Right atrium auricular region (tissue), 2 donors: ENCODE measurements at regions not wholly inside any gene's neighbourhood (a gene's known extent, or its start where the extent isn't known, plus 50 kb on each side); places are given as distances from the start of the nearest gene placed in this dataset.

Experiments
- DNase-seq: peaks from one replicate; pipeline ENCODE4 v3.0.0-alpha.2; 2019; ENCODE audit warnings: low spot score
- H3K27ac ChIP-seq, 2 donors: fragments of 200-600 bp; sonication (generic); 1 replicate in 1 of 2; 2 replicates in 1 of 2; pipeline ENCODE4 v1.5.1; 2016 to 2019
- H3K27me3 ChIP-seq, 2 donors: fragments of 200-600 bp; sonication (generic); one replicate each; pipeline versions ENCODE4 v1.5.1 to v1.6.0; 2017 to 2019
- H3K36me3 ChIP-seq: fragments of 200-600 bp; sonication (generic); one replicate; pipeline ENCODE4 v1.5.1; 2016
- H3K4me1 ChIP-seq, 2 donors: fragments of 200-600 bp; sonication (generic); one replicate each; pipeline versions ENCODE4 v1.5.1 to v1.6.0; 2017 to 2019
- H3K4me3 ChIP-seq, 2 donors: fragments of 200-600 bp; sonication (generic); 1 replicate in 1 of 2; 2 replicates in 1 of 2; pipeline ENCODE4 v1.5.1; 2017 to 2019; ENCODE audit warnings: mild to moderate bottlenecking in 1 of 2, moderate library complexity in 1 of 2
- H3K9me3 ChIP-seq, 2 donors: fragments of 200-600 bp; sonication (generic); one replicate each; pipeline ENCODE4 v1.5.1; 2019
- TF ChIP-seq, protein P1 (sequence below), 2 donors: fragments of 200-600 bp; sonication (generic); IDR thresholded peaks; one replicate each; pipeline ENCODE4 v1.5.1; 2019; ENCODE audit warnings: antibody characterized with exemption in 2 of 2

DNA sequence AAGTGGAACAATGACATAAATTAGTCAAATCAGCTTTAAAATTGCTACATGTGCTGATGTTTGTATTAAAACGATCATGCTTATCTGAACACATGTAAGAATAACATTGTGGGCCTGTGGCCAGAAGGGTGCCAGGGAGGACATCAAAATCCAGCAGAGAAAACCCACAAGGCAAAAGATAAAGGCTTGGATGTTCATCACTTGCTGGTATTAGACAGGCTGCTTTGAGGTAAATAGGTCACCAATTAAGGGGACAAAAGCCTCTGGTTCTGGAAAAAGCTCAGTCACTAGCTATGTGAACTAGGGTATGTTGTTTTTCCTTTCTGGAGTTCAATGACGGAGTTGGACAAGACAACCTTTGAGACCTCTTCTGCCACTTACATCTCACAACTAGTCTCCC, 74.4 kb upstream of the TMEM108 start:
- no peaks in the 10 kb centered on the region for H3K4me1 ChIP-seq
- H3K9me3 ChIP-seq, result no peaks in the 10 kb centered on the region
- DNase-seq, result no peak
- TF ChIP-seq, protein P1, sequence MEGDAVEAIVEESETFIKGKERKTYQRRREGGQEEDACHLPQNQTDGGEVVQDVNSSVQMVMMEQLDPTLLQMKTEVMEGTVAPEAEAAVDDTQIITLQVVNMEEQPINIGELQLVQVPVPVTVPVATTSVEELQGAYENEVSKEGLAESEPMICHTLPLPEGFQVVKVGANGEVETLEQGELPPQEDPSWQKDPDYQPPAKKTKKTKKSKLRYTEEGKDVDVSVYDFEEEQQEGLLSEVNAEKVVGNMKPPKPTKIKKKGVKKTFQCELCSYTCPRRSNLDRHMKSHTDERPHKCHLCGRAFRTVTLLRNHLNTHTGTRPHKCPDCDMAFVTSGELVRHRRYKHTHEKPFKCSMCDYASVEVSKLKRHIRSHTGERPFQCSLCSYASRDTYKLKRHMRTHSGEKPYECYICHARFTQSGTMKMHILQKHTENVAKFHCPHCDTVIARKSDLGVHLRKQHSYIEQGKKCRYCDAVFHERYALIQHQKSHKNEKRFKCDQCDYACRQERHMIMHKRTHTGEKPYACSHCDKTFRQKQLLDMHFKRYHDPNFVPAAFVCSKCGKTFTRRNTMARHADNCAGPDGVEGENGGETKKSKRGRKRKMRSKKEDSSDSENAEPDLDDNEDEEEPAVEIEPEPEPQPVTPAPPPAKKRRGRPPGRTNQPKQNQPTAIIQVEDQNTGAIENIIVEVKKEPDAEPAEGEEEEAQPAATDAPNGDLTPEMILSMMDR (IDR thresholded peaks at IDR 0.05), result no peak
- H3K36me3 ChIP-seq, result no peaks in the 10 kb centered on the region
- no peak overlapping the region for H3K27ac ChIP-seq
- H3K4me3 ChIP-seq, result no peak overlapping the region
- no peaks in the 10 kb centered on the region for H3K27me3 ChIP-seq

DNA sequence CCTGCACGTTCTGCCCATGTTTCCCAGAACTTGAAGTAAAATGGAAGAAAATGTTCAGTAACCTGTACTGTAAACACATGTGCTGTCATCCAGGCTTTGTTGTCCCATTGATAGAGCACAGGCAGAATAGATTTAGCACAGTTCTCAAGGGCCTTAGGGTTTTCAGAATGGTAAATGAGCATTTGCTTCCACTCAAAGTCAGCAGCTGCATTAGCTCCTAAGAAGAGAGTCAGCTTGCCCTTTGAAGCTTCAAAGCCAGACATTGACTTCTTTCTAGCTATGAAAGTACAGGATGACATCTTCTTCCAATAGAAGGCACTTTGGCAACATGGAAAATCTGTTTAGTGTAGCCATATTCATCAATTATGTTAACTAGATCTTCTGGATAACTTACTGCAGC, 76.2 kb upstream of the TMEM108 start:
- H3K27ac ChIP-seq, result no peak overlapping the region
- no peak overlapping the region for H3K4me3 ChIP-seq
- DNase-seq, result no peak
- no peaks in the 10 kb centered on the region for H3K36me3 ChIP-seq
- no peaks in the 10 kb centered on the region for H3K27me3 ChIP-seq
- no peaks in the 10 kb centered on the region for H3K9me3 ChIP-seq
- TF ChIP-seq, protein P1 (IDR thresholded peaks at IDR 0.05), result no peak
- no peaks in the 10 kb centered on the region for H3K4me1 ChIP-seq

DNA sequence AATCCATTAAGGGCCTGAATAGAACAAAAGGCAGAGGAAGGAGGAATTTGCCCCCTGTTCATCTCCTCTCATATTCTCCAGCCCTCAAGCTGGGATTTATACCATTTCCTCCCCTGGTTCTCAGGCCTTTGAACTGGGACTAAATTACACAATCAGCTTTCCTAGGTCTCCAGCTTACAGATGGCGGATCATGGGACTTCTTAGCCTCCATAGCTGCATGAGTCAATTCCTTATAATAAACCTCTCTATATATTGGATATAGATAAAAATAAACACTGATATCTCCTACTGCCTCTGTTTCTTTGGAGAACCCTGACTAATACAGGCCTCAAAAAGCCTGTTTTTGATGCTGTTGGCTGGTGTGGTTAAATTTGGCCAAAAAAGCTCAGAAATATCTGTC, 84.5 kb upstream of the TMEM108 start:
- Histone ChIP-seq H3K9me3 (no peaks in the 10 kb centered on the region), H3K27ac (no peak overlapping the region), H3K4me3 (no peak overlapping the region), H3K4me1 (no peaks in the 10 kb centered on the region), H3K27me3 (no peaks in the 10 kb centered on the region), H3K36me3 (no peaks in the 10 kb centered on the region)
- TF ChIP-seq, protein P1 (IDR thresholded peaks at IDR 0.05), result no peak
- DNase-seq, result no peak

DNA sequence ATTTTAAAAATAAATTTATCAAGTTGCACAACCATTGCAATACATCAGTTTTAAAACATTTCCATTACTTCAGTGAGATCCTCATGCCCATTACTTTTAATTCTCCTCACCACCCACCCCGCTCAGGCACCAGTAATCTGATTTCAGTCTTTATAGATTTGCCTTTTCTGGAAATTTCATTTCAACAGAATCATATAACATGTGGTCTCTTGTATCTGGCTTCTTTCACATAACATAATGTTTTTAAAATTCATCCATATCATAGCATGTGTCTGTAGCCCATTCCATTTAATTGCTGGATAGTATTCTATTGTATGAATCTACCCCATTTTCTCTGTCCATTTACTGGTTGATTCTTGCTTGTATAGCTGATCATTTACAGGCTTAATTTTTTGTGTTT, 110.3 kb upstream of the TMEM108 start:
- DNase-seq, result no peak
- H3K4me1 ChIP-seq, result no peaks in the 10 kb centered on the region
- TF ChIP-seq, protein P1 (IDR thresholded peaks at IDR 0.05), result no peak
- no peaks in the 10 kb centered on the region for H3K9me3 ChIP-seq
- H3K36me3 ChIP-seq, result no peaks in the 10 kb centered on the region
- no peak overlapping the region for H3K27ac ChIP-seq
- H3K27me3 ChIP-seq, result no peaks in the 10 kb centered on the region
- H3K4me3 ChIP-seq, result no peak overlapping the region

DNA sequence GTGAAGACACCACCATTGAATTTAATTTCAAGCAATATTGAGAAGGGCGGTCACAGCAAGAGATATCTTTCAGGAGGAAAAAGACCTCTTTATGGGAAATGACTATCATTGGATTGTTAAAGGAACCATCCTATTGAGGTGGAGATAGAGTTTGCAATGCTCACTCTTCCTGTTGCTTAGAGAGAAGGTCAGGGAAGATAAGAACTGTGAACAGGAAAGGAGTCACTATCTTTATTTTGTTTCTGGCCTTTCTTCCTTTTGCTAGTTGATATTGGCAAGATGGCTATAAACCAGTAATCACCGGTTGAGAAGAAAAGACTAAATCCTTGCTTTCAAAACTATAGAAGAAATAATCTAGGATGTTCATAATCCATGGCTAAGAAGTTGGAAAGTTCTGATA, 112.1 kb upstream of the TMEM108 start:
- DNase-seq, result no peak
- no peaks in the 10 kb centered on the region for H3K27me3 ChIP-seq
- TF ChIP-seq, protein P1 (IDR thresholded peaks at IDR 0.05), result no peak
- no peak overlapping the region for H3K27ac ChIP-seq
- H3K4me3 ChIP-seq, result no peak overlapping the region
- no peaks in the 10 kb centered on the region for H3K4me1 ChIP-seq
- no peaks in the 10 kb centered on the region for H3K9me3 ChIP-seq
- H3K36me3 ChIP-seq, result no peaks in the 10 kb centered on the region

DNA sequence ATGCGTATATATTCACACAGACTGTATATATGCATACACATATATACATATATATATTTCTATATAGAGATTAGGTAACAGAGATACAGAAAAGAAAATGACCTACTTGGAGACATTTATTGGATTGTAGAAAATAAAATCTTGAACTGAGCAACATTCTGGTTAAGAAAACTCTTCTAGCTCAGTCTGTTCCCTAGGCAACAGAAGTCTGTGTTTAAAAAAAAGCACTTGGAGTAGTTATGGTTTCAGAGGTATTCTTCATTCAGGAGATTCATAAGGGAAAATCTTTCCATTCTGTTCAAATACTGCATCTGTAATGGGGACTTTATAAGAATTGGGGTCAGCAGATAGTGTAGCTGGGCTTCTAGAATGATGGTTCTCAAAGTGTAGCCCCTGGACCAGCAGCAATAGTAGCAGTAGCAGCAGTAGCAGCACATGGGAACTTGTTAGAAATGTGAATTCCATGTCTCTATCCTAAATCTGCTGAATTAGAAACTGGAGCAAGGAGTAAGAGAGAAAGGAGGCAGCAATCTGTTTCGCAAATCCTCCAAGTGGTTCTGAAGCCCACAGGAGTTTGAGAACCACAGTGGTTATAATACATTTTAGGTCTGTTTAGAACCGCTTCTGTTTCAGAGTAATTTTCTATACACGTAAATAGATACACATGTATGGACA, 112.8 kb upstream of the TMEM108 start:
- no peak overlapping the region for H3K4me3 ChIP-seq
- no peaks in the 10 kb centered on the region for H3K27me3 ChIP-seq
- TF ChIP-seq, protein P1 (IDR thresholded peaks at IDR 0.05), result no peak
- no peak for DNase-seq
- H3K27ac ChIP-seq, result no peak overlapping the region
- H3K4me1 ChIP-seq, result no peaks in the 10 kb centered on the region
- H3K9me3 ChIP-seq, result no peaks in the 10 kb centered on the region
- no peaks in the 10 kb centered on the region for H3K36me3 ChIP-seq
